Skeletal muscle satellite cell (primary cell): ENCODE measurements at regions not wholly inside any gene's neighbourhood (a gene's known extent, or its start where the extent isn't known, plus 50 kb on each side); places are given as distances from the start of the nearest gene placed in this dataset.

Experiments
- H3K27me3 ChIP-seq: 2 replicates; pipeline ENCODE4 v1.7.0; 2013; ENCODE audit warnings: low read length; ENCODE audit not compliant: control insufficient read depth, insufficient read depth
- H3K36me3 ChIP-seq: 2 replicates; pipeline ENCODE4 v1.7.0; 2013; ENCODE audit warnings: mild to moderate bottlenecking, control low read depth, low read length; ENCODE audit not compliant: insufficient read depth
- H3K4me1 ChIP-seq: 2 replicates; pipeline ENCODE4 v1.7.0; 2013; ENCODE audit warnings: low read length; ENCODE audit not compliant: control insufficient read depth, insufficient read depth
- H3K4me2 ChIP-seq: 2 replicates; pipeline ENCODE4 v1.7.0; 2013; ENCODE audit warnings: mild to moderate bottlenecking, low read length
- H3K4me3 ChIP-seq: 2 replicates; pipeline ENCODE4 v1.7.0; 2013; ENCODE audit warnings: low read length
- H3K9ac ChIP-seq: 2 replicates; pipeline ENCODE4 v1.7.0; 2013; ENCODE audit warnings: mild to moderate bottlenecking, low read depth, low read length, moderate library complexity
- H3K9me3 ChIP-seq: replicated peaks from 2 replicates; pipeline ENCODE4 v1.7.0; 2013; ENCODE audit warnings: mild to moderate bottlenecking, control low read depth, low read length

DNA sequence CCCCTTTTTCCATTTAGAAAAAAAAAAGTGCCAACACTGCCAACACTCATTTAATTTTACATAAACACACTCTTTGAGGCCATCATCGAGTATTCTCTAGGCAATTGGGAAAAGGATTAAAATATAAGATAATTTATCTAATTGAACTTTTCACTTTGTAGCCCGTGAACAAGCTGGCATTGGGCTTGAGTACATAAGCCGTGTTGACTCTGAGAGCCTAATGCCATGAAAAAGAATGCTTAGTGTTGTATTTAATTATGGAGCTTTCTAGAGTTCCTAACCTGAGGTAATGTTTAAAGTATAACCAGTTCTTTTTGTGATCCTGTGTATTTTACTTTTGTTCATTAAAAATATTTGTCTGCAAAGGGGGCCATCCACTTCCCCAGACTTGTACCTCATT, 193.8 kb downstream of the LYPLAL1 start:
- H3K27me3 ChIP-seq: no peaks in the 10 kb centered on the region
- no peaks in the 10 kb centered on the region for H3K9me3 ChIP-seq
- H3K9ac ChIP-seq: no peak overlapping the region
- no peak overlapping the region for H3K4me3 ChIP-seq
- H3K36me3 ChIP-seq: no peaks in the 10 kb centered on the region
- no peak overlapping the region for H3K4me2 ChIP-seq
- H3K4me1 ChIP-seq: no peaks in the 10 kb centered on the region

DNA sequence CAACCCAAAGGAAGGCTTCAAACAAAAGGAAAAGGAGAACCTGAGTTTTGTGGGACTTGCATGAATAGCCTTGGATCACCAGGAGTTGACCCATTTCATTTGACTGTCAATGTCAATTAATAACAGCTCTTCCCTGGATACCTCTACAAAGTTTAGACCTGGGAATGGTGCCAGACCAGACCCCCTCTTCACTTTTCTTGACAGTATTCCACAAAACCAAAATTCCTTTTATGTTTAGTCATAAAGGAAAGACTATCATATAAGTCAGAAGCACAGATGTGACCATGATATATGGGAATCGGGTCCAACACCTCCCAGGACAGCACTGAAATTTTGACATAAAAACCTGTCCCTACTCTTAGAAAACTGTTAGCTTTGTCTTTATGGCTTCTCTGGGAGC, 191.8 kb downstream of the LYPLAL1 start:
- Histone ChIP-seq H3K4me3 (no peak overlapping the region), H3K9me3 (no peaks in the 10 kb centered on the region), H3K4me2 (no peak overlapping the region), H3K9ac (no peak overlapping the region), H3K36me3 (no peaks in the 10 kb centered on the region), H3K4me1 (no peaks in the 10 kb centered on the region), H3K27me3 (no peaks in the 10 kb centered on the region)

DNA sequence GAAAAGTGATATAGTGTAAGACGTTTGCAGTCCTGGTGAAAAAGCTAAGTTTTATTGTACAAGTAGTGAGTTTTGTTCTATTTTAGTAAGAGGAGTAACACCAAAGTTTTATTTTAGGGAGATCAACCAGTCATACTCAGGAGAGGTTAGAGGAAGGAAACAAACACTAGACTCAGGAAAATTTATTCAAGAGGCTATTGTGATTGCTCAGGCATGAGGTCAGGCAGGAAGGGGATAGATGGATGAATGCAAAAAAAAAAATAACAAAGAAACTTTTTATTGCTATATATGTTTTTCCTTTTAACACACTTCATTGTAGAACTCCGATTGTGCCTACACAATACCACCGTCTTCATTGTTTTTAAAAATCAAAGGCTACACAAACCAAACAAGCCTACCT, 189.0 kb downstream of the LYPLAL1 start:
- Histone ChIP-seq H3K36me3 (no peaks in the 10 kb centered on the region), H3K4me1 (no peaks in the 10 kb centered on the region), H3K9ac (no peak overlapping the region), H3K4me3 (no peak overlapping the region), H3K9me3 (no peaks in the 10 kb centered on the region), H3K27me3 (no peaks in the 10 kb centered on the region), H3K4me2 (no peak overlapping the region)

DNA sequence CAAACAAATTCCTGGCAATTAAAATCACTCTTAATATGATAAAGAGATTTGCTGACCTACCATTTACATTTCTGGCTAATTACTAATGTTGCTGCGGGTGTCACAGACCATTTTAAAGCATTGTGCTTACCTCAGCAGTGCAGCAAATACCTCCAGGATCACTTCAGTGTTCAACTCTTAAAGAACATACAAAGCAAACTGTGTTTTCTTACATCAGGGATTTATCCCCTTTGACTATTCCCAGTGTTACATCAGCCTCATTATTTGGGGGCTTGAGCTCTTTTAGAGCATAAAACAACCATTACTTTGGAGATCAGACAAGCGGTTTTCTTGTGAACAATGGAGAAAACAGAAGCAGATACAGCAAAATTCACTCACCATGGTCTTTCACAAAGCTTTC, 185.4 kb downstream of the LYPLAL1 start:
- Histone ChIP-seq H3K9me3 (no peaks in the 10 kb centered on the region), H3K9ac (no peak overlapping the region)

DNA sequence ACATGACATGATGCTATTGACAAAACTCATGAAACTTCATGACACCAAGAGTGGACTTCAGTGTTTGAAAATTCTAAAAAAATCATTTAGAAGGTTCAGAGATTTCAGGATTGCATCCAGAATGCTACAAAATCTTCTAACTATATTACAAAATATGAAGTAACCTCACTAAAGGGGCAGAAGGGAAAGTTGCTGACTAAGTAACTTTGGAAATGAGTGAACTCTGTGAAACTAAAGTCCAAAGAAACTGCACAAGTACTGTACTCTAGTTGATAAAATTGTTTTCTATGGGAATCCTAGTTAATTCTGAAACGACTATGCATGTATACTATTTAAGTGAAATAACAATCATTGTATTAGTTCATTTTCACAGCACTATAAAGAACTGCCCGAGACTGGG, 184.4 kb downstream of the LYPLAL1 start:
- no peak overlapping the region for H3K9ac ChIP-seq
- no peak overlapping the region for H3K4me3 ChIP-seq
- H3K9me3 ChIP-seq: no peaks in the 10 kb centered on the region
- H3K4me2 ChIP-seq: no peak overlapping the region
- H3K27me3 ChIP-seq: no peaks in the 10 kb centered on the region
- no peaks in the 10 kb centered on the region for H3K36me3 ChIP-seq
- H3K4me1 ChIP-seq: no peaks in the 10 kb centered on the region

More for the DNA sequence above, 185.4 kb downstream of the LYPLAL1 start:
- no peak overlapping the region for H3K4me2 ChIP-seq
- H3K4me1 ChIP-seq: no peaks in the 10 kb centered on the region
- H3K27me3 ChIP-seq: no peaks in the 10 kb centered on the region
- no peaks in the 10 kb centered on the region for H3K36me3 ChIP-seq
- no peak overlapping the region for H3K4me3 ChIP-seq

DNA sequence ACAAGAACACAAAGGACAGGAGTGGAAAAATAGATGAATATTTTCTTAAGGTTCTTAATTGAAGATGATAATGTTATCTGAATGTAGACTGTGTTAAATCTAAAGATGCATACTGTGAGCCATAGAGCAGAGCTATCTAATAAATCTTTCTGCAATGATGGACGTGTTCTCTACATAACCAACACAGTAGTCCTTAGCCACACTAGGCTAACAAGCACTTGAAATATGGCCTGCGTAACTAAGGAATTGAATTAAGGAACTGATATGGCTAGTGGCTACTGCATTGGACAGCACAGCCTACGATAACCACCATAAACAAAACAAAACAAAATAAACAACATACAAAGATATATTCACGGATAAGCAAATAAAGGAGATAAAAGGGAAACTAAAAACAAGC, 181.3 kb downstream of the LYPLAL1 start:
- Histone ChIP-seq H3K4me1 (no peaks in the 10 kb centered on the region), H3K9ac (no peak overlapping the region), H3K9me3 (no peaks in the 10 kb centered on the region), H3K27me3 (no peaks in the 10 kb centered on the region), H3K4me3 (no peak overlapping the region), H3K4me2 (no peak overlapping the region), H3K36me3 (no peaks in the 10 kb centered on the region)

DNA sequence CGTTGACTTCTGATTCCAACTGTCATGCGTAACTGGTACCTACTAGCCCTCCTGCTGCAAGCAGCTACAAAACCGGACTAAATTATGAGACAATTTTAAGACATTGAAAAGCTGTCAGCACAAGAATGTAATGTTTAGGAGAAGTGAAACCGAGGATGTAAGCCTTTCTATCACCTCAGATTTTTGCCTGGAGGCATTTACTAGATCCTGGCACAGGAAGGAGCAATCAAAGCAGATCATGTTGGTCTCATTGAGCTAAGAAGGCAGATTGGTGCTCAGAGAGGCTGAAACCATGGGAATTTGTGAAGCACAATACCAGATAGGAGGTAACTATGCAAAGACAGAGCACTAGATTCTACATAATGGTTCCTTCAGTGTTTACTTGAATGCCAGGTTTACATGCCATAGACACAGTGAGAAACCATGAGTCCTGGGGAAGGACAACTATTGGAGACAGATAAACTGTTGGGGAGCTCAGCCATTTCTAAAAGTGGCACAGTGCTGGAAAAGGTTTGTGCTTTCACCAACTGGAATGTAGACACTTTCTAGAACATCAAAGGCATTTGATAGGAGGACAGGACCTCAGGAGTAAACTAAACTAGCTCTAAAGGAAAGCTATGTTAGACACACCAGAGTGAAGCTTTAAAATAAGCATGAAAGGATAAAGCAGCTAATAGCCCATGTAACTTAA, 179.4 kb downstream of the LYPLAL1 start:
- Histone ChIP-seq H3K9me3 (no peaks in the 10 kb centered on the region), H3K4me2 (no peak overlapping the region), H3K9ac (no peak overlapping the region), H3K4me3 (no peak overlapping the region), H3K36me3 (no peaks in the 10 kb centered on the region), H3K4me1 (no peaks in the 10 kb centered on the region), H3K27me3 (no peaks in the 10 kb centered on the region)

DNA sequence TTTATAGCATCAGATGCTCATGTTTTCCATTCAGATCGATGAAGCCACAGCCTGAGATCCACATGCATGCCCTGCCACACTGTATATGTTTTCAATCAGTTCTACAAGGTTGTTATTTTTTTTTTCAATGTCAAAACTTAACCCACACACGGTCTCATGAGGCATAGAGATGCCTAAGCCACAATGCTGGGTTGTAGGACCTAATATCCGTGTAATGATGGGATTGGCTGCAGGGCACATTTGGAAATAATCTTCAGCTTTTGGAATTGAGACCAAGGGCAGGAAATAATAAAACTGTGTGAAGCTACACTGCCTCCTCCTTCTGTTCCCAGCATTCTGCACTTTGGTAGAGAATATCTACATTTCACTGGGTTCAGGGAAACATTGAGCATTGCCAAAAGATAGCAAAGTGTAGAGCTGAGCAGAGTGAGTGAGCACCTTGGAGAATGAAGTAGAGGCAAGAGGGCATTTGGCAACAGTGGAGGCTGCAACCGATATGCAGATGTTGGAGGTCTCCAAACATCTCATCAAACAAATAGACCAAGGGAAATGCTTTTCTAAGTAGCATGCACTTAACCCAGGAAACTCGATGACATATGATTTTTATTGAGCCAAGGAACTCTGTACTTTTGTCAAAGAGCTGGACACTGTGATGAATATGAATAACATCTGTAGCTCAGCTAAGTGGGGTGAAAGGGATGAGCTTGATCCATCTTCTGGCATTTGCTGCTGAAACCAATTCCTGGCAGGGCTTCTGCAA, 176.7 kb downstream of the LYPLAL1 start:
- Histone ChIP-seq H3K27me3 (no peaks in the 10 kb centered on the region), H3K4me2 (no peak overlapping the region), H3K36me3 (no peaks in the 10 kb centered on the region), H3K9me3 (peaks cover 15% of the 10 kb centered on the region), H3K4me1 (no peaks in the 10 kb centered on the region), H3K9ac (no peak overlapping the region), H3K4me3 (no peak overlapping the region)

DNA sequence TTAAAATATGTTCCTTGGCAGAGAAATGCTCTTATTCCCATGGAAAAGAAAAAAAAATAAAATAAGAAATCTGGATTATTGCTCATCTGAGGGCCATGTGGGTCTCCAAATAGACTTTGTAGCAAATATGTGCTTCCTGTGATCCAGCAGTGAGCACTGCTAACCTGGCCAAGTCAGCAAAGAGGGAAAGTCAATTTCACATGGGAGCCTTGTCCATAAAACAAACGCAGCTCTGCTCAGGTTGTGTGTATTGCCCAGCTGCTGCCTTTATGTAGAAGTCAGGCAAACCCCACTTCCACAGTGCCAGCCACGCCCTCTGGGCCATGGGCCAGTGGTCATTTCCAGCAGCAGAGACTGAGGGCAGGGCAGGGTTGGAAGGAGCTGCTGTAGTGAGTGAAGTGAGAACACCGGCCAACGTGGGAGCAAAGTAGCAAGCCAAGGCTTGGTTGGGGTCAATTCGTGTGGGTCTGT, 174.3 kb downstream of the LYPLAL1 start:
- Histone ChIP-seq H3K36me3 (no peaks in the 10 kb centered on the region), H3K9me3 (peaks cover 15% of the 10 kb centered on the region), H3K4me2 (no peak overlapping the region), H3K4me1 (no peaks in the 10 kb centered on the region), H3K4me3 (no peak overlapping the region), H3K9ac (no peak overlapping the region), H3K27me3 (no peaks in the 10 kb centered on the region)

DNA sequence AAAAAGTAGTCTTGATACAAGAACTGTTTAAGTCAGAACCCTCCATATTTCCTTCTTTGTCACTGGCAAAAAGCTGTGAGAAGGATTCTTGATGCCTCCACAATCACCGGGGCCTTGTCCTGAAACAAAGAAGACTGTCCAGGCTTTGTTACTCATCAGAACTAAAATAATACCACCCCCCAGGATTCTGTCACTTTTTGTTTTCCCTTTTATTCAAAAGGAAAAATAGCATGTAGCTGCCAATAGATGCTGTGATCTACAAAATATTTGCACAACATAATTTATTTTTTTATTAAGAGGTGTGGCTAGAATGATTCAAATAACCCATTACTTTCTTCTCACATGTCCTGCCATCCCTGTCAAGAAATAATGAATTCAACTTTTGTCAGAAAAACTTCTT, 173.7 kb downstream of the LYPLAL1 start:
- Histone ChIP-seq H3K9me3 (peaks cover 15% of the 10 kb centered on the region), H3K4me2 (no peak overlapping the region), H3K9ac (no peak overlapping the region), H3K4me1 (no peaks in the 10 kb centered on the region), H3K27me3 (no peaks in the 10 kb centered on the region), H3K36me3 (no peaks in the 10 kb centered on the region), H3K4me3 (no peak overlapping the region)

DNA sequence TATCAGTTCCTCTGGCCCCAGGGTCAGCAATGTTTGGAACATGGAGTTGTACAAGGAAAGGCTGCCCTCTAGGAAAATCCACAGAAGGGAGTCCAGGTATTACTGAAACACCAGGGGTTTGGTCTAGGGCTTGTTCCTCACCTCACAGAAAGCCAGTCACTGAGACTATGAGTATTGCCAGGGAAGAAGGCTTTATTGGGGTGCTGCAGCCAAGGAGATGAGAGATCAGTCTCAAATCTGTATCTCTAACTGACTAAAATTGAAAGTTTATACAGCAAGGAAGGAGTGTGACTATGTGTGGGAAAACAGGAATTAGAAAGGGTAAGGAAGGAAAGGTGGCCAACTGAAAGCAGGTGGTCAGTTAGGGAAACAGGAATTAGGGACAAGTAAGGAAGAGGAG, 172.3 kb downstream of the LYPLAL1 start:
- Histone ChIP-seq H3K4me3 (no peak overlapping the region), H3K27me3 (no peaks in the 10 kb centered on the region), H3K9ac (no peak overlapping the region), H3K4me2 (no peak overlapping the region), H3K9me3 (peaks cover 15% of the 10 kb centered on the region), H3K36me3 (no peaks in the 10 kb centered on the region), H3K4me1 (no peaks in the 10 kb centered on the region)

DNA sequence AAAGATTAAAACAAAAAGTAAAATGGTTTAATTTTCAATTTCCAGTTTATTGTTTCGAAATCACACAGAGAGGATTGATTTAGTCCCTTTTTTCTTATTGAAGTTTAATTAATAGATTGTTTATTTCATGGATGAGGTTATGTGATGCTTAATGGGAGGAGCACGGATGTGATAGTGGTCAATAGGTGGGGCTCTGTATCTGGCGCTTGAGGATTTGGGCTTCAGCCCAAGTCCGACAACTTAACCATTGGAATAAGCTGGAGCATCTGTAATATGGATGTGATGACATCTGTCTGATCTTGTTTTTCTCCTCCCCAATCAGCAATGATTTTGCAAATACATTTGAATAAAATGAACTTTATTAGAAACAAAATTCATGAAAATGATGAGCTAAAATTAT, 169.2 kb downstream of the LYPLAL1 start:
- Histone ChIP-seq H3K4me2 (no peak overlapping the region), H3K9ac (no peak overlapping the region), H3K4me1 (peaks cover 8% of the 10 kb centered on the region), H3K4me3 (no peak overlapping the region), H3K36me3 (no peaks in the 10 kb centered on the region), H3K9me3 (peaks cover 15% of the 10 kb centered on the region), H3K27me3 (no peaks in the 10 kb centered on the region)
